22Rv1 (cell line): ENCODE measurements at regions not wholly inside any gene's neighbourhood (a gene's known extent, or its start where the extent isn't known, plus 50 kb on each side); places are given as distances from the start of the nearest gene placed in this dataset.

Source experiments
- ZFX ChIP-seq: fragments of 450-650 bp; IDR thresholded peaks from 2 replicates; pipeline ENCODE4 v1.6.1; 2017; ENCODE audit warnings: antibody characterized with exemption, borderline replicate concordance
- TF ChIP-seq, protein P1 (sequence below): fragments of 450-650 bp; IDR thresholded peaks from 2 replicates; pipeline ENCODE4 v1.5.1; 2017; ENCODE audit warnings: mild to moderate bottlenecking

DNA sequence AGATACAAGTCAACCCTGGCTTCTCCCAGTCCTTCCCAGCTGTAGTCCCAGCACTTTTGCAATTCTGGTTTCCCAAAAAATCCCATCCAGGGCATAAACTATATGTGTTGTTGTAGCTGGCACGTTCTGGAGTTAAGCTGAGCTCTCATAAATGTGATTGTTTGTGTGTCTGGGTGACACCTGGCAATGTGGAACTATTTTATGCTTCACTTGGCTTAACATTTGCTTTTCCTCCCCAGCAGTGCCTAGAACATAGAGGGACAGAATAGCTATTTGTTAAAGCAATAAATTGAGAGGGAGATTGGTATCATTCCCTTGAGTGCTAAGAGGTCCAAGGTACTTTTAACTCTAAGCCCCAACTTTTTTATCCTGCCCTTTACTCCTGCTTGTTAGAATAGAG, 575.9 kb upstream of the NOX3 start:
- TF ChIP-seq, protein P1, sequence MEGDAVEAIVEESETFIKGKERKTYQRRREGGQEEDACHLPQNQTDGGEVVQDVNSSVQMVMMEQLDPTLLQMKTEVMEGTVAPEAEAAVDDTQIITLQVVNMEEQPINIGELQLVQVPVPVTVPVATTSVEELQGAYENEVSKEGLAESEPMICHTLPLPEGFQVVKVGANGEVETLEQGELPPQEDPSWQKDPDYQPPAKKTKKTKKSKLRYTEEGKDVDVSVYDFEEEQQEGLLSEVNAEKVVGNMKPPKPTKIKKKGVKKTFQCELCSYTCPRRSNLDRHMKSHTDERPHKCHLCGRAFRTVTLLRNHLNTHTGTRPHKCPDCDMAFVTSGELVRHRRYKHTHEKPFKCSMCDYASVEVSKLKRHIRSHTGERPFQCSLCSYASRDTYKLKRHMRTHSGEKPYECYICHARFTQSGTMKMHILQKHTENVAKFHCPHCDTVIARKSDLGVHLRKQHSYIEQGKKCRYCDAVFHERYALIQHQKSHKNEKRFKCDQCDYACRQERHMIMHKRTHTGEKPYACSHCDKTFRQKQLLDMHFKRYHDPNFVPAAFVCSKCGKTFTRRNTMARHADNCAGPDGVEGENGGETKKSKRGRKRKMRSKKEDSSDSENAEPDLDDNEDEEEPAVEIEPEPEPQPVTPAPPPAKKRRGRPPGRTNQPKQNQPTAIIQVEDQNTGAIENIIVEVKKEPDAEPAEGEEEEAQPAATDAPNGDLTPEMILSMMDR, result no peak
- no peak for TF ChIP-seq ZFX
